HAP-1 (cell line): ENCODE measurements at regions not wholly inside any gene's neighbourhood (a gene's known extent, or its start where the extent isn't known, plus 50 kb on each side); places are given as distances from the start of the nearest gene placed in this dataset.
"Not testable (repeated sequence)": the region's sequence is repeated elsewhere in the genome, so short reads cannot be mapped to it uniquely, and the experiment has no call there.

Experiments used
- DNase-seq, 2 experiments: peaks; one replicate each; pipeline ENCODE4 v3.0.0-alpha.2; 2016 to 2020; ENCODE audit warnings: low spot score in 2 of 2
- H3K27me3 ChIP-seq: fragments of 250-450 bp; sonication (Bioruptor Pico); 2 replicates; pipeline ENCODE4 v1.5.1; 2020; ENCODE audit warnings: low read depth, mild to moderate bottlenecking, moderate library complexity
- H3K36me3 ChIP-seq: fragments of 250-450 bp; sonication (Bioruptor Pico); replicated peaks from 2 replicates; pipeline ENCODE4 v1.5.1; 2020; ENCODE audit warnings: mild to moderate bottlenecking
- H3K4me1 ChIP-seq: fragments of 250-450 bp; sonication (Bioruptor Pico); 2 replicates; pipeline ENCODE4 v1.5.1; 2020; ENCODE audit warnings: mild to moderate bottlenecking
- H3K4me3 ChIP-seq: fragments of 250-450 bp; sonication (Bioruptor Pico); 2 replicates; pipeline ENCODE4 v1.5.1; 2020; ENCODE audit warnings: mild to moderate bottlenecking, moderate library complexity
- H3K9me3 ChIP-seq: fragments of 250-450 bp; sonication (Bioruptor Pico); 2 replicates; pipeline ENCODE4 v1.5.1; 2020; ENCODE audit warnings: mild to moderate bottlenecking, moderate library complexity
- in situ Hi-C: fragments of 300-500 bp; cut with MboI; formaldehyde crosslinking; loops from 3 replicates; pipeline ENCODE4 v1.14.3; 2020; ENCODE audit warnings: low sequenced_read_pairs, inconsistent platforms, mixed read lengths

DNA sequence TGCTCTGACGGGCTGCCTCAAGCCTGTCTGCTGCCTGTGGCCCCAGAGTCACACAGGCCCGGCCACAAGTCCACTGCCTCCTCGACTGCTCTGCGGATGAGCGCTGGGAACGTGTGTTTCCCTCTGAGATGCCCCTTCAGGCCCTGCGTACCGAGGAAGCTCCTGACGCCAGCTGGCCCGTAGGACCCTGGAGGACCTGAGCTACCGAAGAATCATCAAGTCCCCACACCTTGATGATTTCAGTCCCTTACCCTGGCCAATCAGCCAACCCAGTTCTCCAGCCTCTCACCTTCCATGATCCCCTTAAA, 96.6 kb upstream of the LRPAP1 start:
- no peaks in the 10 kb centered on the region for H3K9me3 ChIP-seq
- no peak overlapping the region for H3K4me3 ChIP-seq
- no peaks in the 10 kb centered on the region for H3K36me3 ChIP-seq
- no peak for DNase-seq
- H3K4me1 ChIP-seq = no peaks in the 10 kb centered on the region
- peaks cover 2% of the 10 kb centered on the region for H3K27me3 ChIP-seq
- in situ Hi-C loops = no loop called here

DNA sequence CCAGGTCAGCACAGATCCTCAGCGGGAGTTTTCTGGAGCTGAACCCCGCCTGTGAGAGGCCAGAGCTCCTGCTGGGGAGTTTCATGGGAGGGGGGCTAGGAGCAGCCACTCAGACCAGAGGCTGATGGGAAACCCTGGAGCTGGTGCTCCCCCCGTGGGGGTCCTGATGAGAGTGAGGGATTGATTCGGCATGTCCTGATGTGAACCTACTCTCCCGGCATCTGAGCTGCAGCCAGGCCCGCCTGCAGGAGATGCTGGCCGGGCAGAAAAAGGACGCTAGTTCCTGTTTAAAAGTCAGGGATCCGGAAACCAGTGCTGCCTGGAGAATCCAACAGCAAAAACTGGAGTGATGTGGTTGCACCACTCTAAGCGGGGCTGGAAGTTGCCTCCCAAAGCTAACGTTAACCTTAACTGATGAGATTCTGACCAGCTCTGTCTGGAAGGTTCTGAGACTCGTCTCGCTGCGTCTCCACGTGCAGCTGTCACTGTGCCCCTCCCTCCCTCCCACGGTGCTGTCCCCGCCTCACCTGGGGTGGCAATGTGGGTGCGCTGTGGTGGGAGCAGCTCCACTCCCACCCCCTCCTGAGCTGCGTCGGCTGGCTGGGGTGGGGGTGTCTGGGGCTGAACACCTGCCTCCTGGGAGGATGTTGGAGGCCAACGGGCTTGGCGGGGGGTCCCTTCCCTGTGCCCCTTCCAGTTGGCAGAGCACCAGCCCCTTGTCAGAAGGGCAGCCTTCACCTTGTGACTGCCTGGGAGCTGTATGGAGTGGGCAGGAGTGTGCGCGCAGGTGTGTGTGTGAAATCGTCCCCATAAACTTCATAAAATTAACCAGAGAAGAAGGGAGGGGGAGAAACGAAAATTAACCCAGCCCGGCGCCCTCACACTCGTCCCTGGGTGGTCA, 96.0 kb upstream of the LRPAP1 start:
- H3K36me3 ChIP-seq, in situ Hi-C loops, DNase-seq, H3K4me3 ChIP-seq, H3K9me3 ChIP-seq, H3K27me3 ChIP-seq, H3K4me1 ChIP-seq: not testable (repeated sequence)

DNA sequence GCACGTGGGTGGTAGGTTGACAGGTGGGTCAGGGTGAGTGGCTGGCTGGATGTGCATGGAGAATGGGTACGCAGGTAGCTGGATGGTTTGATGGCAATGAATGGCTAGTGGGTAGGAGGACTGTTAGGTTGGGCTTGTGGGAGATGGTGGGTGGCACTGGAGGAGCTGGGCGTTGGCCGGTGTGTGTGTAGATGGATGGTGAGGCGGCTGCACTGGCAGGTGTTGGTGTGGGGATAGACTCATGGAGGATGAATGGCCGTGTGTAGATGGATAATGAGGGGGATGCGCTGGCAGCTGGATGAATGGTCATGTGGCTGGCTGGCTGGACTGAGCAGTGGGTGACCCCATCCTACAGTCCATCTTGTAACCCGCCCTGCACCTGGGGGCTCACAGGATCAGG, 95.2 kb upstream of the LRPAP1 start:
- H3K36me3 ChIP-seq, H3K27me3 ChIP-seq, in situ Hi-C loops, H3K4me3 ChIP-seq, H3K4me1 ChIP-seq, DNase-seq, H3K9me3 ChIP-seq: not testable (repeated sequence)

DNA sequence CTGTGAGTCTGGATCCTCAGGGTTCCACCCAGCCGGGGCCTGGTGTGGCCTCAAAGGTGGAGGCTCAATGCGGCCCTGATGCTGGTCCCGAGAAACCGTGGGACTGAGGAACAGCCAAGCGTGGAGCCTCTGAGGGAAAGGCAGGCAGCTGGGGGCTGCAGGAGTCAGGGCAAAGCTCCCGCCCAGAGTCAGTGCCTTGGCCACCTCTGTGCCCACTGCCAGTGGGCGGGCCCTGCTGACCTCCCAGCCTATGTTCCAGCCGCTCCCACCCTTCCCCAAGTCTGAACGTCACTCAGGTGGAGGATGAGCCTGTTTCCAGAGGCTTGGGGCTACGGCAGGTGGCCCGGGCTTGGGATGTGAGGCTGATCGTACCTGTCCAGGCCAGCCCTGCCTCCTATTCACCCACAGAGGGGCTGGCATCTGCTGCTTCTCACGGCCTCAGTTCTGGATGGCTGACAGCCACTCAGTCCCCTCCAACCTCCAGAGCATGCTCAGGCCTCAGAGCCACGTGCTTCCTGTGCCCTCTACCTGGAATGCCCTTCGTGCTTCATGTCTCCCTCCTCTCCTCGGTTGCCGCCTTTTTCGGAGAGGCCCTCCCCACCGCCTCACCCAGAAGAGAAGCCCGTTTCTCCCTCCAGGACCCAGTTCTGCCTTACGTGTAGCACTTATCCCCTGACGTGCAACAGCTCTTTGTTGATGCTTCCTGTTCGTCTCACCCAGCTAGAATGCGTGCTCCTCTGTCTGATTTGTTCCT, 94.1 kb upstream of the LRPAP1 start:
- H3K27me3 ChIP-seq, H3K9me3 ChIP-seq, DNase-seq, H3K4me1 ChIP-seq, in situ Hi-C loops, H3K4me3 ChIP-seq, H3K36me3 ChIP-seq: not testable (repeated sequence)

DNA sequence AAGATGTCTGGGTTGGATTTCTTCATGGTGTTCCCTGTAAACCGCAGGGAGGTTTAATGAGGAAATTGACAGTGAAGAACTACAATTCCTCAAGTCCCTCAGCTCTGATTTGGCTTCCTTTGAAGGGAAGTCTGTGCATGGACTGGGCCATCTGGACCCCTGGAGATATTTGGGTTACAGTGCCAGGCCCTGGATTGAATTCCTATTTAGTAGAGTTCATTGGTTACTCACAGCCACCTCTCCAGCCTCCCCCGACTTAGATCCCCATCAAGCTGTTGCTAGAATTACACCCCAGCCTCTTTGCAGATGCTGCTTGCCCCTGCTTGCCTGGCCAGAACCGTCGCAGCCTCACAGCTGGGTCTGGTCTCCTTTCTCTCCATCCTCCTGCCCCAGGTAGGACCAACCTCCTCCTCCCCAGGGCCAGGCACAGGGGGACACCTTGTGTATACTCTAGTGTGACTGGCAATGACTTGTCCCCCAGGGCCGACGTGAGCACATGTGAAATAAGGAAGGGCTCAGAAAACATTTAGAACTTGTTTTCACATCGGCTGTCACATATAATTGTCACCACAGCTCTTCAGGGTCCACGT, 93.2 kb upstream of the LRPAP1 start:
- H3K27me3 ChIP-seq, DNase-seq, H3K4me3 ChIP-seq, in situ Hi-C loops, H3K4me1 ChIP-seq, H3K36me3 ChIP-seq, H3K9me3 ChIP-seq: not testable (repeated sequence)

DNA sequence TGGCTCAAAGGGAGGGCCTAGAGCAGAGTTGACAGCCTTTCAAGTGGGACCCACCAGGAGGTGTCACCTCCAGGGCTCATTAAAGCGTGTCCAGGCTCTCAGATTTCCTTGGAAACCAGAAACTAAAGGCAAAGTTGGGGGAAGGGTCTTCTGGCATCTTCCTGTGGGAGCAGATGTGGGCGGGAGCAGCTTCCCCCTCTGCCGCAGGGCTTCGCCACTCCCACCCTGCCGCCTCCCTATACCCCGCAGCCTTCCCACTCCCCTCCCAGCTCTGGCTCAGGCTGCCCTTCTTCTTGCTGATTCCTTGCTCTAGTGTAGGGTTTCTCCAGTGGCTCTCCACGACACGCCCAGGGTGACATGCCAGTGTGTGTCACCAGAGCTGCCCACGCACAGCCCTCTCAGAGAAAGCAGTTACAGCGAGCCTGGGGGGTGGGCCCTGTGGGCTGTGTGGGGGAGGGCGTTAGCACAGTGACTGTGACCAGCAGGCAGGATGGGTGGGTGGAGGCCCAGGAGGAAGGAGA, 91.6 kb upstream of the LRPAP1 start:
- in situ Hi-C loops, H3K4me1 ChIP-seq, H3K27me3 ChIP-seq, H3K4me3 ChIP-seq, H3K9me3 ChIP-seq, DNase-seq, H3K36me3 ChIP-seq: not testable (repeated sequence)

DNA sequence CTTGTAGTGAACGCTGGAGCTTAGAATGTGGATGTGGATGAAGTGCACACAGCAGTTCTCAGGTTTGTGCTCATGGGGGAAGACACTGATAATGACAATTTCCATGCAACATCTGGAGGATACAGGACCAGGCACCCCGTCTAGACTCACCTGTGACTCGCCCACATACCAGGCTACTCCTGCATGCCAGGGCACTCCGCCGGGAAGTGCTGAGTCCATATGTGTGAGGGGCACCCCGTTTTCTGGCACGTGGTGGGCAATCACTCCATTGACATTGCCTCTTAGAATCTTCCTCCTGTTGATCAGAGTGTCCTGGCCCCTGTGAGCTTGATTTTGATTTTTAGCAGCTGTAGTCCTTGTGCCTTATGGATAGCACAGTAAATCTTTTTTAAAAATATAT, 90.9 kb upstream of the LRPAP1 start:
- Histone ChIP-seq H3K27me3 (peaks cover 2% of the 10 kb centered on the region), H3K4me1 (no peaks in the 10 kb centered on the region), H3K9me3 (no peaks in the 10 kb centered on the region), H3K4me3 (no peak overlapping the region), H3K36me3 (no peaks in the 10 kb centered on the region)
- in situ Hi-C loops = no loop called here
- DNase-seq = no peak

DNA sequence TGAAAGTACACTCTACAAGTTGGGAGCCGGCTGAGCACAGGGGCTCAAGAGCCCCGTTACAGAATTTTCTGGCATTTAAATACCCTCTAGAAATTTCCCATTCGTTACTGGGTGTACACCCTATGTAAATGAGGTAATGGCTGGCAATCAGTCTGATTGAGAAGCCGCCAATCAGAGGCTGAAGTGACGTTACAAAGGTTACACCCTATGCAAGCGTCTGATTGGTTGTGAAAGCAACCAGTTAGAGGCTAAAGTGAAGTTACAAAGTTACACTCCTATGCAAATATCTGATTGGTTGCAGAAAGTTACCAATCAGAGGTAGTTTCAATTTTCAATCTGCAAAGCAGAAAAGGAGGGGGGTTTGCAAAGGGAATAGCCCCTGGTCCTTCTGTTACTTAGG, 88.1 kb upstream of the LRPAP1 start:
- H3K27me3 ChIP-seq, DNase-seq, in situ Hi-C loops, H3K4me1 ChIP-seq, H3K9me3 ChIP-seq, H3K4me3 ChIP-seq, H3K36me3 ChIP-seq: not testable (repeated sequence)

DNA sequence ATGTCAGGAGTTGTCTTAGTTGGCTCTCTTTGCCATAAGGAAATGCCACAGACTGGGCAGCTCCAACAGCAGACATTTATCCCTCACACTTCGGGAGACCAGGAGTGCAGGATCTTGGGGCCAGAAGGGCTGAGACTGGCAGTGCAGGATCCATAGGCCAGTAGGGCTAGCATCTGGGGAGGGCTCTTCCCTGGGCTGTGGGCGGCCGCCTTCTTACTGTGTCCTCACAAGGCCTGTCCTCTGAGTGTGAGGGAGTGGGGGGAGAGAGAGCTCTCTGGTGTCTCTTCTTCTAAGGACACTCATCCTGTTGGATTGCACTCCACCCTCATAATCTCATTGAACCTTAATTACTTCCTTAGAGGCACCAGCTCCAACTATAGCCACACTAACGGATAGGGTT, 87.5 kb upstream of the LRPAP1 start:
- H3K4me1 ChIP-seq, H3K27me3 ChIP-seq, DNase-seq, H3K9me3 ChIP-seq, in situ Hi-C loops, H3K36me3 ChIP-seq, H3K4me3 ChIP-seq: not testable (repeated sequence)

DNA sequence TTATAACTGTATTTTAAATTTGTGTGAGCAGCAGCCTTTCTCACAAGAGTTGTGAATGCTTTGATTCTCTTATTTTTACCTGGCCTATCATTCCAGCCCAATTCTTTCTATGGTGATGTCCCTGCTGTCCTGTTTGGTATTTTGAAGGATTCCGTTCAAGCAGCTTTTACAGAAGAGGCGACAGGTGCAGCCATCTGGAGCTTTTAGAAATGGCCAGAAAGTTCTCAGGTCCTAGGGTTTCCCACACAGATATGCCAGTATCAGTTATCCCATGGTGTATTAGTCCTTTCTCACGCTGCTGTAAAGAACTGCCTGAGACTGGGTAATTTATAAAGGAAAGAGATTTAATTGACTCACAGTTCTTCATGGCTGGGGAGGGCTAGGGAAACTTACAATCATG, 86.1 kb upstream of the LRPAP1 start:
- DNase-seq, in situ Hi-C loops, H3K4me3 ChIP-seq, H3K36me3 ChIP-seq, H3K9me3 ChIP-seq, H3K27me3 ChIP-seq, H3K4me1 ChIP-seq: not testable (repeated sequence)

DNA sequence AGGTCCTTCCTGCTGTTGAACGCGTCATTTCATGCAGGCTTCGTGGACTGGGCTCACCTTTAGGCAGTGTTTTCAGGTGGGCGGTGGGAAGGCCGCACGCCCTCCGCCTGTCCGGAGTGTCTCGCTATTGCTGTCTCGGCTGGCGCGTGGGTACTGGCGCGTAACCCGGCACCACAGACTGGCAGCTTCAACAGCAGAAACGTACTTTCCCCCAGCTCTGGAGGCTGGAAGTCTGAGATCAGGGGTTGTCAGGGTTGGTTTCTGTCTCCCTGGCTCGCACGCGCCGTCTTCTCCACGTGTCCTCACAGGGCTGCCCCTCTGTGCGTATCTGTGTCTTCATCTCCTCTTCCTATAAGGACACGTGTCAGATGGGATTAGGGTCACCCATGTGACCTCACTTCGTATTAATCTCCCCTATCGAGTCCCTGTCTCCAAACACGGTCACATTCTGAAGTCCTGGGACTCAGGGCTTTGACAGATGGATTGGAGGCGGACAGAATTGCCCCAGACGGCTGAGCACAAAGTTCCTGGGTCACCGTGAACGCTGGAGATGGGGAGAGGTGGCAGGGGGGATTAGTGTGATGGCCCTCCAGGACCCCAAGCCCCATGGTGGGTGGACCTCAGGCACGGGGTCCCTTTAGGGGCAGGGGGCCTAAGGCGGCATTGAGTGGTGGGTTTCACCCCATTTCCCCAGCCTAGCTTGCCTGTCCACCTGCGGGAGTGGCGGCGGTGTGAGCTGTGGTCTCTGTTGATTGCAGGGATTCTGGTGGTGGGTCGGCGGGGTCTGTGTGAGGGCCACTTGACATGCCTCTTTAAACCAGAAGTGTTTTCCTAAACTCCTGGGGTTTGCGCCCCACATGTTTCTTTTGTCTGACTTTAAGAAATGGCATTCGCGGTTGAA, 83.4 kb upstream of the LRPAP1 start:
- no peak overlapping the region for H3K4me3 ChIP-seq
- H3K9me3 ChIP-seq = no peaks in the 10 kb centered on the region
- no peaks in the 10 kb centered on the region for H3K36me3 ChIP-seq
- H3K4me1 ChIP-seq = no peaks in the 10 kb centered on the region
- no peaks in the 10 kb centered on the region for H3K27me3 ChIP-seq
- in situ Hi-C loops = no loop called here
- no peak for DNase-seq

DNA sequence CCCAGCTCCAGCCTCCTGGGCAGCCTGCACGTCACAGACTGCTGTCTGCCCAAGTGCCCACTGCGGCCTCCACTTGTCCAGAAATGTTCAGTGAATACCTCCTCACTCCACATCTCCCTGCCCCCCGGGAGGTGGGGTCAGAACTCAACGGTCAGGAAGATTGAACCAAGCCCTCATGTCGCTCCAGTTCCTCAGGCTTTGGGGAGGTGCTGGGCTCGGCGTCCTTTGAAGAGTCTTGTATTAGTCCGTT, 82.4 kb upstream of the LRPAP1 start:
- no peaks in the 10 kb centered on the region for H3K9me3 ChIP-seq
- DNase-seq = no peak
- no peaks in the 10 kb centered on the region for H3K27me3 ChIP-seq
- no peaks in the 10 kb centered on the region for H3K36me3 ChIP-seq
- in situ Hi-C loops = no loop called here
- H3K4me1 ChIP-seq = no peaks in the 10 kb centered on the region
- no peak overlapping the region for H3K4me3 ChIP-seq

DNA sequence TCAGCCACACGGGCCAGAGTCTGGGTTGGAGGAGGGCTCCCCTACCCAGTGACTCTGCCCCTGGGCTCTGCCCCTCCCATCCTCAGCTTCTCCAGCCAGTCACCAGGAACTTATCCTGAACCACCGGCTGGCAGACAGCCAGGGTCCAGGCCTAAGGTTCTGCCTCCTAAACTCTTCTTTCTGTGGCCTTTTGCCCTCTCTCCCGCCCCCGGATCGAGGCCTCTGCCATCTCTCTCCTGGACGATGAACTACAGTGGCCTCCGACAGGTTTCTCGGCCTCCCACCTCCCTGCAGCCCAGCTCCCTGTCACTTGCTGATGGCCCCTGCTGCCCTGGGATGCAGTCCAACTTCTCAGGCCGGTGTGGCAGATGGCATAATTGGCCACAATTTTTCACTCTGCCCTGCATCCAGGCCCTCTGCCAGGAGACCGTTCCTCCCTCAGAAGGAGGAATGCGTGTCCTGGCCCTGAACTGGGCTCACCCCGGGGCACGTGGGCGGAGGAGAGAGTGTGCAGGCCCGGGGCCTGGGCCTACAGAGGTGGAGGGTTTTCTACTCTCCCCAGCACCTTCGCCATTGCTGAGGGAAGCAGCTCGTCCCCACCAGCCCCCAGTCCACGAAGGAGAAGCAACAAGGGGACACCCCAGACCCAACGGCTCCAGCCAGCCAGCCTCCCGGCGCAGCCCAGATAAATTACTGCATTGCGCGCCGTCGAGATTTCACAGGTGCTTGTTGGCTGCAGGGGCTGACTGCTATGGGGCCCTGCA, 81.9 kb upstream of the LRPAP1 start:
- in situ Hi-C loops = no loop called here
- H3K36me3 ChIP-seq = no peaks in the 10 kb centered on the region
- no peaks in the 10 kb centered on the region for H3K4me1 ChIP-seq
- H3K27me3 ChIP-seq = no peaks in the 10 kb centered on the region
- H3K9me3 ChIP-seq = no peaks in the 10 kb centered on the region
- DNase-seq = no peak
- H3K4me3 ChIP-seq = no peak overlapping the region
